ENCODE measurements at regions not wholly inside any gene's neighbourhood (a gene's known extent, or its start where the extent isn't known, plus 50 kb on each side); places are given as distances from the start of the nearest gene placed in this dataset.

- 72 to 80% methylated on average over 1 of the region's 1 CpG for WGBS, 2 donors
- intact Hi-C loops (cut with DNase I): no loop called here
- DNase-seq: no peak
These were observed 213.2 kb downstream of the SLC7A11 start for GRCh38 chr4:138028923-138029322.

DNA sequence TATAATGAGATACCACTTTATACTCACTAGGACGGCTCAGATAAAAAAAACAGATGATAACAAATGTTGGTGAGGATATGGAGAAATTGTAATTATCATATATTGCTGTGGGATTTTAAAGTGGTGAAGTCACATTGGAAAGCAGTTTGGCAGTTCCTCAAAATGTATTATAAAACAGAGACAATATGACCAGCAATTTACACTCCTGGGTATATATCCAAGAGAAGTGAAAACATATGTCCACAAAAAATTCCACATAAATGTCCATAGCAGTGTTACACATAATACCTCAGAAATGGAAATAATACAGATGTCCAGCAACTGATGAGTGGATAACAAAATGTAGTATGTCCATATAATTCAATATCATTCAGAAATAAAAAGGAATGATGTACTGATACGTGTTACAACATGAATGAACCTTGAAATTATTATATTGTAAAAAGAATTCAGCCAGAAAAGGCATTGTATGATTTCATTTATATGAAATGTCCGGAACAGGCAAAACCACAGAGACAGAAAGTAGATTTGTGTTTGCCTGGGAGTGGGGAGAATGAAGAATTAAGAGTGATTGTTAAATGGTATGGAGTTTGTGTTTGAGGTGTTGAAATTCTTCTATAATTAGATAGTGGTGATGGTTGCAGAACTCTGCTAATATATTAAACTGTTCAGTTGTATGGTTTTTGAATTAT, 220.9 kb downstream of the SLC7A11 start:
- DNase-seq: no peak
- ATAC-seq: no peak
- no peaks in the 10 kb centered on the region for H3K4me1 ChIP-seq
- intact Hi-C loops (cut with DNase I): no loop called here
- TF ChIP-seq CTCF (IDR thresholded peaks at IDR 0.05) (no peak), POLR2A (IDR thresholded peaks at IDR 0.05) (no peak)
- no peaks in the 10 kb centered on the region for H3K36me3 ChIP-seq (replicated peaks in 1 of 2; ENCODE audit: insufficient read depth in 1 of 2, low read depth in 2 of 2)
- H3K27me3 ChIP-seq: no peaks in the 10 kb centered on the region
- WGBS, 2 donors: 39 to 50% methylated on average over 3 of the region's 3 CpGs
- no peaks in the 10 kb centered on the region for H3K9me3 ChIP-seq
- H3K27ac ChIP-seq: no peak overlapping the region
- no peak overlapping the region for H3K4me3 ChIP-seq

More at GRCh38 chr4:138028923-138029322, 213.2 kb downstream of the SLC7A11 start:
- TF ChIP-seq POLR2A (IDR thresholded peaks at IDR 0.05): no peak
- no peak for TF ChIP-seq CTCF (IDR thresholded peaks at IDR 0.05)
- Histone ChIP-seq H3K36me3 (replicated peaks in 1 of 2; ENCODE audit: insufficient read depth in 1 of 2, low read depth in 2 of 2) (no peaks in the 10 kb centered on the region), H3K4me3 (no peak overlapping the region), H3K27ac (no peak overlapping the region), H3K27me3 (no peaks in the 10 kb centered on the region), H3K4me1 (no peaks in the 10 kb centered on the region), H3K9me3 (no peaks in the 10 kb centered on the region)
- ATAC-seq: no peak

- no peak for ATAC-seq
- DNase-seq: no peak
- intact Hi-C loops (cut with DNase I): no loop called here
- Histone ChIP-seq H3K4me1 (no peaks in the 10 kb centered on the region), H3K9me3 (no peaks in the 10 kb centered on the region), H3K27ac (no peak overlapping the region), H3K27me3 (no peaks in the 10 kb centered on the region), H3K4me3 (no peak overlapping the region), H3K36me3 (replicated peaks in 1 of 2; ENCODE audit: insufficient read depth in 1 of 2, low read depth in 2 of 2) (no peaks in the 10 kb centered on the region)
- TF ChIP-seq CTCF (IDR thresholded peaks at IDR 0.05) (no peak), POLR2A (IDR thresholded peaks at IDR 0.05) (no peak)
- WGBS, 2 donors: 72 to 81% methylated on average over 6 of the region's 6 CpGs
These were observed 227.4 kb downstream of the SLC7A11 start for GRCh38 chr4:138014590-138015288.

GRCh38 chr4:138013625-138014024, 228.5 kb downstream of the SLC7A11 start:
- WGBS, 2 donors: 58 to 62% methylated on average over 3 of the region's 3 CpGs

GRCh38 chr4:138010639-138011038, 231.5 kb downstream of the SLC7A11 start:
- H3K9me3 ChIP-seq: no peaks in the 10 kb centered on the region
- no peaks in the 10 kb centered on the region for H3K36me3 ChIP-seq (replicated peaks in 1 of 2; ENCODE audit: insufficient read depth in 1 of 2, low read depth in 2 of 2)
- DNase-seq (no peak), ATAC-seq (no peak)
- no peak overlapping the region for H3K27ac ChIP-seq
- no peaks in the 10 kb centered on the region for H3K4me1 ChIP-seq
- H3K27me3 ChIP-seq: no peaks in the 10 kb centered on the region
- no peak overlapping the region for H3K4me3 ChIP-seq
- TF ChIP-seq CTCF (IDR thresholded peaks at IDR 0.05): no peak
- intact Hi-C loops (cut with DNase I): no loop called here

More at GRCh38 chr4:138013625-138014024, 228.5 kb downstream of the SLC7A11 start:
- H3K27me3 ChIP-seq: no peaks in the 10 kb centered on the region
- ATAC-seq: no peak
- H3K36me3 ChIP-seq (replicated peaks in 1 of 2; ENCODE audit: insufficient read depth in 1 of 2, low read depth in 2 of 2): no peaks in the 10 kb centered on the region
- no peak for DNase-seq
- H3K4me3 ChIP-seq: no peak overlapping the region
- H3K27ac ChIP-seq: no peak overlapping the region
- no peak for TF ChIP-seq POLR2A (IDR thresholded peaks at IDR 0.05)
- intact Hi-C loops (cut with DNase I): no loop called here
- no peaks in the 10 kb centered on the region for H3K9me3 ChIP-seq
- no peaks in the 10 kb centered on the region for H3K4me1 ChIP-seq

All from body of pancreas (tissue), 4 donors.